ENCODE measurements at regions not wholly inside any gene's neighbourhood (a gene's known extent, or its start where the extent isn't known, plus 50 kb on each side); places are given as distances from the start of the nearest gene placed in this dataset.

DNA sequence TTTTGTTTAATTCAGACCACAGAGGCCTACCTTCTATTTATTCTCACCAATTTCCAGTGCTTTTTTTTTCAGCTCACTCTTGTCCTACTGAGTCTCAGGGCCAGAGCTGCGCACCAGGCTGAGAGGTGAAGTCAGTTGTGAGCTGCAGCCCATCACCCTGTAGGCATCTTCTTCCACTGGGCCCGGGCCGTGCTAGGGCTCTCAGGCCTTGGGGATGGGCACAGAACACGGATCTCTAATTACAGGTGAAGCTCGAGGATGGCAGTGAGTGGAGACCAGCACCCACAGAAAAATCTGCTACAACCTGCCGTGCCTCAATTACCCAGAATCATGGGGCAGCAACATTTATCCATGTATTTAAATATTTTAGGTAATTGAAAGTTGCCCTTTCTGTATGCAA is 82.1 kb downstream of the IRX5 start:
- TF ChIP-seq, protein P1, sequence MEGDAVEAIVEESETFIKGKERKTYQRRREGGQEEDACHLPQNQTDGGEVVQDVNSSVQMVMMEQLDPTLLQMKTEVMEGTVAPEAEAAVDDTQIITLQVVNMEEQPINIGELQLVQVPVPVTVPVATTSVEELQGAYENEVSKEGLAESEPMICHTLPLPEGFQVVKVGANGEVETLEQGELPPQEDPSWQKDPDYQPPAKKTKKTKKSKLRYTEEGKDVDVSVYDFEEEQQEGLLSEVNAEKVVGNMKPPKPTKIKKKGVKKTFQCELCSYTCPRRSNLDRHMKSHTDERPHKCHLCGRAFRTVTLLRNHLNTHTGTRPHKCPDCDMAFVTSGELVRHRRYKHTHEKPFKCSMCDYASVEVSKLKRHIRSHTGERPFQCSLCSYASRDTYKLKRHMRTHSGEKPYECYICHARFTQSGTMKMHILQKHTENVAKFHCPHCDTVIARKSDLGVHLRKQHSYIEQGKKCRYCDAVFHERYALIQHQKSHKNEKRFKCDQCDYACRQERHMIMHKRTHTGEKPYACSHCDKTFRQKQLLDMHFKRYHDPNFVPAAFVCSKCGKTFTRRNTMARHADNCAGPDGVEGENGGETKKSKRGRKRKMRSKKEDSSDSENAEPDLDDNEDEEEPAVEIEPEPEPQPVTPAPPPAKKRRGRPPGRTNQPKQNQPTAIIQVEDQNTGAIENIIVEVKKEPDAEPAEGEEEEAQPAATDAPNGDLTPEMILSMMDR (IDR thresholded peaks at IDR 0.05): no peak
- no peak for TF ChIP-seq ZFX (IDR thresholded peaks at IDR 0.05; ENCODE audit: borderline replicate concordance)

Measured in 22Rv1 (cell line).